ENCODE measurements at regions not wholly inside any gene's neighbourhood (a gene's known extent, or its start where the extent isn't known, plus 50 kb on each side); places are given as distances from the start of the nearest gene placed in this dataset.

DNA sequence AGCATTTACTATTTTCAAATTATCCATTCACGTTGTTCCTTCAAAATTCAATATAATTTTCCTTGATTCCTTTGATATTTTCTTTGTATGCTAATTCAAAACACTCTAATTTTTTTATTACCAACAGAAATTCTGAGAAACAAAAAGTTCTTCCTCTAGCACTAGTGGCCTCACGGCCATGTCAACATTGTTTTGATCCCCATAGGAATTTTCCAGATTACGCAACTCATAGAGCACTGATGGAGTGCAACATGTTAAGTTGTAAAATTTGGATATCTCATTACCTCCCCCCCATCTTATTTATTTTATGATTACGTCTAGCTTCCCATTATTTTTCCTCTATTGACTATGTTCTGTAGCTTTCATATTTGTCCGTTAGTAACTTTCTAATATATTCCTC, 745.3 kb downstream of the TUSC7 start:
- no peak overlapping the region for H3K27ac Mint-ChIP-seq (ENCODE audit: unreplicated experiment)
- no peaks in the 10 kb centered on the region for H3K36me3 Mint-ChIP-seq (ENCODE audit: low read depth, unreplicated experiment)
- TF ChIP-seq, protein P1, sequence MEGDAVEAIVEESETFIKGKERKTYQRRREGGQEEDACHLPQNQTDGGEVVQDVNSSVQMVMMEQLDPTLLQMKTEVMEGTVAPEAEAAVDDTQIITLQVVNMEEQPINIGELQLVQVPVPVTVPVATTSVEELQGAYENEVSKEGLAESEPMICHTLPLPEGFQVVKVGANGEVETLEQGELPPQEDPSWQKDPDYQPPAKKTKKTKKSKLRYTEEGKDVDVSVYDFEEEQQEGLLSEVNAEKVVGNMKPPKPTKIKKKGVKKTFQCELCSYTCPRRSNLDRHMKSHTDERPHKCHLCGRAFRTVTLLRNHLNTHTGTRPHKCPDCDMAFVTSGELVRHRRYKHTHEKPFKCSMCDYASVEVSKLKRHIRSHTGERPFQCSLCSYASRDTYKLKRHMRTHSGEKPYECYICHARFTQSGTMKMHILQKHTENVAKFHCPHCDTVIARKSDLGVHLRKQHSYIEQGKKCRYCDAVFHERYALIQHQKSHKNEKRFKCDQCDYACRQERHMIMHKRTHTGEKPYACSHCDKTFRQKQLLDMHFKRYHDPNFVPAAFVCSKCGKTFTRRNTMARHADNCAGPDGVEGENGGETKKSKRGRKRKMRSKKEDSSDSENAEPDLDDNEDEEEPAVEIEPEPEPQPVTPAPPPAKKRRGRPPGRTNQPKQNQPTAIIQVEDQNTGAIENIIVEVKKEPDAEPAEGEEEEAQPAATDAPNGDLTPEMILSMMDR (IDR thresholded peaks at IDR 0.05; ENCODE audit: unreplicated experiment), result no peak
- H3K9me3 Mint-ChIP-seq (ENCODE audit: unreplicated experiment), result no peaks in the 10 kb centered on the region
- peaks cover 1% of the 10 kb centered on the region for H3K4me1 Mint-ChIP-seq (ENCODE audit: unreplicated experiment)
- no peak for DNase-seq (ENCODE audit: low spot score)
- H3K4me3 Mint-ChIP-seq (ENCODE audit: unreplicated experiment), result no peak overlapping the region
- no peaks in the 10 kb centered on the region for H3K27me3 Mint-ChIP-seq (ENCODE audit: unreplicated experiment)

DNA sequence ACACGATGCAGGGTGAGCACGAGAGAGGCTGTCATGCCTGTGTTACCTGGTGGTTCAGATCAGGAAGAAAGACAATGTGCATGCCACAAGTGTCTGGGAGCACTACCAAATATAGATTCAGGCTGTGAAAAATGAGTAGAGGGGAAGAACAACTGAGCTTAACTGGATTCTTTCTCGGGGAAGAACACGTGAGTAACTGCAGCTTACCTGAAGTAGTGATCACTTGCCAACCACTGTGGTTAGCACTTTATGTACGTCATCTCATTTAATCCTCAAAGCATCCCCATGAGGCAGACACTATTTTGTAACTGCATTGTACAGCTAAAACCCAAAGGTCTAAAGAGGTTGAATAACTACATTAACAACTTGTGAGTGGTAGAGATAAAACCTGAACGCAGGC, 746.2 kb downstream of the TUSC7 start:
- no peak for DNase-seq (ENCODE audit: low spot score)
- H3K36me3 Mint-ChIP-seq (ENCODE audit: low read depth, unreplicated experiment), result no peaks in the 10 kb centered on the region
- TF ChIP-seq, protein P1 (IDR thresholded peaks at IDR 0.05; ENCODE audit: unreplicated experiment), result no peak
- no peaks in the 10 kb centered on the region for H3K4me1 Mint-ChIP-seq (ENCODE audit: unreplicated experiment)
- no peak overlapping the region for H3K27ac Mint-ChIP-seq (ENCODE audit: unreplicated experiment)
- no peaks in the 10 kb centered on the region for H3K27me3 Mint-ChIP-seq (ENCODE audit: unreplicated experiment)
- no peaks in the 10 kb centered on the region for H3K9me3 Mint-ChIP-seq (ENCODE audit: unreplicated experiment)
- no peak overlapping the region for H3K4me3 Mint-ChIP-seq (ENCODE audit: unreplicated experiment)

DNA sequence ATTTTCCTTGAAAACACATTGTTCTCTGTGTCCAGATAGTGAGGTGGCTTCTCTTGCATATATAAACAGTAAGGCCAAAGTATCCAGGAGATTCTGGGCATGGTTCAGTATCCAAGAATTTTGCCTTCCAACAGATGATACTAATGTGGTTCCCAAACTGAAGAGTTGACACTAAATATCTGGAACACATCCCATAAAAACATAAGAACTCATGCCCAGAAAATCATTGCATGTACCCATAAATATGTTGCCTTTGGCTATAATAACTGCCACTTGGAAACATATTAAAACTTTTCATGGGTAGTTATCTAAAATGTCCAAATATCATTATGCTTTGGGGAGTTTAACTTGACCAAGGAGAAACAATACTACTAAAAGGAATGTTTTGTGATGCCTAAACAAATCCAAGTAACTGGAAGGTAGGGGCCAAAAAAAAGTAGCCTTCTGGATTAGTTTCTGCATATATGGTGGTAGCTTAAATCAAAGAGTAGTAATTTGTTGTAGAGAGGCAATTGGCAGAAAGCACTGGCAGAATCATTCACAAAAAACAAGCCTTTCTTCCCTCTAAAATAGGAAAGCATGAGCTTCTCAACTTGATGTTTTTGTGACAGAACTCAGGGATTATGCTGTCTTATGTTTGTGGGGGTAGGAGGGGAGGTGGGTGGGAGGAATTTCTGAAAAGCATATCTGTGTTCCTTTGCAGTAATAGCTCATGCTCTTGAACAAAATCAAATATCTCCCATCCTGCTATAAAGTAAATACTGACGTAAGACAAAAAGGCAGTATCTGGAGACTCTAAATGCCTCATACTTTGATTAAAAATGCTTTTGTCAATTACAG, 753.9 kb downstream of the TUSC7 start:
- Mint-ChIP-seq H3K36me3 (ENCODE audit: low read depth, unreplicated experiment) (no peaks in the 10 kb centered on the region), H3K9me3 (ENCODE audit: unreplicated experiment) (no peaks in the 10 kb centered on the region), H3K4me3 (ENCODE audit: unreplicated experiment) (no peak overlapping the region), H3K27ac (ENCODE audit: unreplicated experiment) (no peak overlapping the region), H3K4me1 (ENCODE audit: unreplicated experiment) (no peaks in the 10 kb centered on the region), H3K27me3 (ENCODE audit: unreplicated experiment) (peaks cover 4% of the 10 kb centered on the region)
- TF ChIP-seq, protein P1 (IDR thresholded peaks at IDR 0.05; ENCODE audit: unreplicated experiment), result no peak
- DNase-seq (ENCODE audit: low spot score), result no peak

DNA sequence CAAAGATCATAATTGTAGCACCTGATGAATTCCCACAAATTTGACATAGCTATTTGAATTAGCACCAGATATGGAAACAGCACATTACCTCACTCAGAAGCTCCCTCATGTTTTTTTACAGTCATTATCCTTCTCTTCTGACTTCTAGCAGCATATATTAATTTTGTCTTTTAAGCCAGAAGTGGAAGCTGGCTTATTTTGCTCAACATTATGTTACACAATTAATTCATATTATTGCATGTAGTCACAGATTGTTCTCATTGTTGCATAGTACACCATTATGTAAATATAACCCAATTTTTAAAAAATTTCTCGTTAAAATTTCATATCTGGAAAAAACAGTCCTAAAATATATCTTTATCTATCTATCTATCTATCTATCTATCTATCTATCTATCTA, 762.3 kb downstream of the TUSC7 start:
- TF ChIP-seq, protein P1 (IDR thresholded peaks at IDR 0.05; ENCODE audit: unreplicated experiment), result no peak
- H3K27me3 Mint-ChIP-seq (ENCODE audit: unreplicated experiment), result peaks cover 2% of the 10 kb centered on the region
- no peaks in the 10 kb centered on the region for H3K36me3 Mint-ChIP-seq (ENCODE audit: low read depth, unreplicated experiment)
- H3K9me3 Mint-ChIP-seq (ENCODE audit: unreplicated experiment), result no peaks in the 10 kb centered on the region
- H3K4me3 Mint-ChIP-seq (ENCODE audit: unreplicated experiment), result no peak overlapping the region
- DNase-seq (ENCODE audit: low spot score), result no peak
- peaks cover 5% of the 10 kb centered on the region for H3K4me1 Mint-ChIP-seq (ENCODE audit: unreplicated experiment)
- no peak overlapping the region for H3K27ac Mint-ChIP-seq (ENCODE audit: unreplicated experiment)

DNA sequence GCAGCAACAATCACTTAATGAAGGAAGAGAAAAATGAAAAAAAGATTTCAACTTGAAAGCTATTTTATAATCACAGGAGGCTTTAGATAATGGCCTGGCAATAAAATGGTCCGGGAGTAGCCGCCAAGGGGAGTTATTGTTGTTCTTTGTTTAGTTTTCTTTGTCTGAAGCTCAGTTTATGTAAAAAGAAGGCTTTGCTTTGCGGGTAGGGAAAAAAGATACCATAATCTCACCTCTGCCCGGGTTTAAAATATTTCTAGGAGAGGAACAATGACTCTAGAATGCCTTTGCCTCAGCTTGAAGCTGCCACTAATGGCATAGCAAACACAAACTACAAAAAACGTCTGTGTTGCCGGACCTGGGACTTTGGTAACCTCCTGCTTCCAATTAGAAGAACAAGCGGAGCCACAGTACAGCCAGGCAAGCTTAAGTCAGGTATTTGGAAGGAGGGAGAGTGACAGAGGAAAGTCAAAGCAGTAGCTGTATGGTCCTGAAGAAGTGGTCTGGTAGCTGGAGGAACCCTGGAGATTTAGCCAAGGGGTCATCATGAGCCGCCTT, 764.5 kb downstream of the TUSC7 start:
- Mint-ChIP-seq H3K4me1 (ENCODE audit: unreplicated experiment) (peaks cover 5% of the 10 kb centered on the region), H3K27ac (ENCODE audit: unreplicated experiment) (no peak overlapping the region), H3K9me3 (ENCODE audit: unreplicated experiment) (no peaks in the 10 kb centered on the region), H3K4me3 (ENCODE audit: unreplicated experiment) (no peak overlapping the region), H3K36me3 (ENCODE audit: low read depth, unreplicated experiment) (no peaks in the 10 kb centered on the region), H3K27me3 (ENCODE audit: unreplicated experiment) (no peaks in the 10 kb centered on the region)
- TF ChIP-seq, protein P1 (IDR thresholded peaks at IDR 0.05; ENCODE audit: unreplicated experiment), result no peak
- no peak for DNase-seq (ENCODE audit: low spot score)
